Stimulated activated CD8-positive, alpha-beta memory T cell treated with anti-CD3 and anti-CD28 coated beads, Interleukin-4, amount 100 ng/mL, for 1 hour (primary cell): ENCODE measurements at regions not wholly inside any gene's neighbourhood (a gene's known extent, or its start where the extent isn't known, plus 50 kb on each side); places are given as distances from the start of the nearest gene placed in this dataset.
"Not testable (repeated sequence)": the region's sequence is repeated elsewhere in the genome, so short reads cannot be mapped to it uniquely, and the experiment has no call there.

Source experiments
- DNase-seq, 2 donors: peaks; one replicate each; pipeline ENCODE4 v3.0.0-alpha.2; 2020; ENCODE audit warnings: low read depth in 2 of 2, low spot score in 1 of 2

- no peak for DNase-seq
Measured at GRCh38 chr7:131653418-131654248, 97.2 kb upstream of the PODXL start.

- DNase-seq: no peak
Measured at GRCh38 chr7:131652934-131653333, 96.5 kb upstream of the PODXL start.

GRCh38 chr7:131652194-131652593 lies 95.8 kb upstream of the PODXL start:
- no peak for DNase-seq

GRCh38 chr7:131649879-131650278 lies 93.5 kb upstream of the PODXL start:
- DNase-seq: no peak

- DNase-seq: no peak
Measured at GRCh38 chr7:131649003-131649541, 92.6 kb upstream of the PODXL start.

- DNase-seq: no peak
Measured at GRCh38 chr7:131648491-131648890, 92.1 kb upstream of the PODXL start.

GRCh38 chr7:131646203-131646602 lies 89.8 kb upstream of the PODXL start:
- no peak for DNase-seq

- no peak for DNase-seq
Measured at GRCh38 chr7:131642429-131642828, 86.0 kb upstream of the PODXL start.

GRCh38 chr7:131640686-131641085 lies 84.3 kb upstream of the PODXL start:
- no peak for DNase-seq

- no peak for DNase-seq
Measured at GRCh38 chr7:131638641-131639430, 82.4 kb upstream of the PODXL start.

- DNase-seq: no peak
Measured at GRCh38 chr7:131637859-131638258, 81.4 kb upstream of the PODXL start.

- no peak for DNase-seq
Measured at GRCh38 chr7:131636092-131636491, 79.7 kb upstream of the PODXL start.

GRCh38 chr7:131634197-131634596 lies 77.8 kb upstream of the PODXL start:
- not testable (repeated sequence) for DNase-seq

GRCh38 chr7:131633342-131633843 lies 77.0 kb upstream of the PODXL start:
- no peak for DNase-seq

- DNase-seq: no peak
Measured at GRCh38 chr7:131630427-131630826, 74.0 kb upstream of the PODXL start.

GRCh38 chr7:131629217-131629882 lies 72.9 kb upstream of the PODXL start:
- DNase-seq: no peak

- DNase-seq: no peak
Measured at GRCh38 chr7:131628634-131629033, 72.2 kb upstream of the PODXL start.

- DNase-seq: no peak
Measured at GRCh38 chr7:131627735-131628190, 71.3 kb upstream of the PODXL start.

GRCh38 chr7:131626643-131627042 lies 70.2 kb upstream of the PODXL start:
- DNase-seq: no peak

- DNase-seq: no peak
Measured at GRCh38 chr7:131625817-131626372, 69.5 kb upstream of the PODXL start.

- not testable (repeated sequence) for DNase-seq
Measured at GRCh38 chr7:131625345-131625744, 68.9 kb upstream of the PODXL start.
